ENCODE measurements at regions not wholly inside any gene's neighbourhood (a gene's known extent, or its start where the extent isn't known, plus 50 kb on each side); places are given as distances from the start of the nearest gene placed in this dataset.

GRCh38 chr7:114086914-114087652 is 168.3 kb upstream of the PPP1R3A start:
- TF ChIP-seq ZNF274 (IDR thresholded peaks at IDR 0.05; ENCODE audit: low read depth, low read length) = no peak
- no peak for TF ChIP-seq EZH2phosphoT487 (IDR thresholded peaks at IDR 0.05; ENCODE audit: borderline replicate concordance)
- TF ChIP-seq, protein P1, sequence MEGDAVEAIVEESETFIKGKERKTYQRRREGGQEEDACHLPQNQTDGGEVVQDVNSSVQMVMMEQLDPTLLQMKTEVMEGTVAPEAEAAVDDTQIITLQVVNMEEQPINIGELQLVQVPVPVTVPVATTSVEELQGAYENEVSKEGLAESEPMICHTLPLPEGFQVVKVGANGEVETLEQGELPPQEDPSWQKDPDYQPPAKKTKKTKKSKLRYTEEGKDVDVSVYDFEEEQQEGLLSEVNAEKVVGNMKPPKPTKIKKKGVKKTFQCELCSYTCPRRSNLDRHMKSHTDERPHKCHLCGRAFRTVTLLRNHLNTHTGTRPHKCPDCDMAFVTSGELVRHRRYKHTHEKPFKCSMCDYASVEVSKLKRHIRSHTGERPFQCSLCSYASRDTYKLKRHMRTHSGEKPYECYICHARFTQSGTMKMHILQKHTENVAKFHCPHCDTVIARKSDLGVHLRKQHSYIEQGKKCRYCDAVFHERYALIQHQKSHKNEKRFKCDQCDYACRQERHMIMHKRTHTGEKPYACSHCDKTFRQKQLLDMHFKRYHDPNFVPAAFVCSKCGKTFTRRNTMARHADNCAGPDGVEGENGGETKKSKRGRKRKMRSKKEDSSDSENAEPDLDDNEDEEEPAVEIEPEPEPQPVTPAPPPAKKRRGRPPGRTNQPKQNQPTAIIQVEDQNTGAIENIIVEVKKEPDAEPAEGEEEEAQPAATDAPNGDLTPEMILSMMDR (IDR thresholded peaks at IDR 0.05 in 2 of 3, conservative IDR thresholded peaks at IDR 0.05 in 1 of 3; ENCODE audit: borderline replicate concordance in 1 of 3, insufficient read depth in 1 of 3, low read depth in 2 of 3, low read length in 2 of 3) = no peak
- TF ChIP-seq POLR2AphosphoS5 (IDR thresholded peaks at IDR 0.05; ENCODE audit: low read depth, low read length) = no peak
- no peak for TF ChIP-seq EZH2 (IDR thresholded peaks at IDR 0.05)
- no peak for TF ChIP-seq MAX (IDR thresholded peaks at IDR 0.05)
- no peak for TF ChIP-seq POLR2A (IDR thresholded peaks at IDR 0.05; ENCODE audit: borderline replicate concordance, extremely low read depth, insufficient read depth, insufficient read length)
- TF ChIP-seq ZFX (IDR thresholded peaks at IDR 0.05) = no peak
- TF ChIP-seq TCF7L2 (IDR thresholded peaks at IDR 0.05; ENCODE audit: borderline replicate concordance, extremely low read depth, insufficient read depth, insufficient read length) = no peak
- no peak for TF ChIP-seq JUND (IDR thresholded peaks at IDR 0.05)
- no peak for TF ChIP-seq SIN3A (IDR thresholded peaks at IDR 0.05; ENCODE audit: low read depth)

Measured in HCT116 (cell line).